GM18870 (cell line): ENCODE measurements at regions not wholly inside any gene's neighbourhood (a gene's known extent, or its start where the extent isn't known, plus 50 kb on each side); places are given as distances from the start of the nearest gene placed in this dataset.
A peak's percentile ranks its signal among the peaks of the same experiment; 100 is the strongest.

Source experiments
- ATAC-seq: cut with Tn5 transposase; IDR thresholded peaks from one replicate; pipeline ENCODE4 v1.9.1; 2021; ENCODE audit warnings: moderate library complexity; ENCODE audit not compliant: unreplicated experiment

GRCh38 chr13:33945477-33945876 is 127.5 kb downstream of the RFC3 start:
- no peak for ATAC-seq

GRCh38 chr13:33953203-33953602 is 135.3 kb downstream of the RFC3 start:
- no peak for ATAC-seq

- no peak for ATAC-seq
Measured at GRCh38 chr13:33953781-33954180, 135.8 kb downstream of the RFC3 start.

- no peak for ATAC-seq
Measured at GRCh38 chr13:33956346-33956745, 138.4 kb downstream of the RFC3 start.

- no peak for ATAC-seq
Measured at GRCh38 chr13:33957497-33957905, 139.6 kb downstream of the RFC3 start.

- peak; percentile 55 for ATAC-seq
Measured at GRCh38 chr13:33958964-33959363, 141.0 kb downstream of the RFC3 start.

GRCh38 chr13:33963134-33963533 is 145.2 kb downstream of the RFC3 start:
- ATAC-seq = no peak

GRCh38 chr13:33963895-33964294 is 145.9 kb downstream of the RFC3 start:
- no peak for ATAC-seq

- ATAC-seq = no peak
Measured at GRCh38 chr13:33968520-33969507, 150.9 kb downstream of the RFC3 start.

GRCh38 chr13:33970746-33971561 is 153.0 kb downstream of the RFC3 start:
- ATAC-seq = no peak

- ATAC-seq = no peak
Measured at GRCh38 chr13:33971562-33971819, 153.5 kb downstream of the RFC3 start.

GRCh38 chr13:33973194-33973593 is 155.2 kb downstream of the RFC3 start:
- no peak for ATAC-seq

- no peak for ATAC-seq
Measured at GRCh38 chr13:33976965-33977364, 159.0 kb downstream of the RFC3 start.

GRCh38 chr13:33978653-33979052 is 160.7 kb downstream of the RFC3 start:
- ATAC-seq = no peak

- ATAC-seq = no peak
Measured at GRCh38 chr13:33992881-33993336, 175.0 kb downstream of the RFC3 start.

- peak; percentile 60 for ATAC-seq
Measured at GRCh38 chr13:33994198-33994597, 176.2 kb downstream of the RFC3 start.

GRCh38 chr13:33994826-33995502 is 177.0 kb downstream of the RFC3 start:
- ATAC-seq = no peak

GRCh38 chr13:33996636-33997035 is 178.7 kb downstream of the RFC3 start:
- no peak for ATAC-seq

- no peak for ATAC-seq
Measured at GRCh38 chr13:33997574-33997973, 179.6 kb downstream of the RFC3 start.

- ATAC-seq = no peak
Measured at GRCh38 chr13:33999811-34000605, 182.1 kb downstream of the RFC3 start.

- ATAC-seq = no peak
Measured at GRCh38 chr13:34000955-34001354, 183.0 kb downstream of the RFC3 start.
